A549 (cell line): ENCODE measurements at regions not wholly inside any gene's neighbourhood (a gene's known extent, or its start where the extent isn't known, plus 50 kb on each side); places are given as distances from the start of the nearest gene placed in this dataset.

Source experiments
- CBX2 ChIP-seq: fragments of 200-600 bp; sonication (generic); IDR thresholded peaks from 2 replicates; pipeline ENCODE4 v1.6.1; 2016; ENCODE audit warnings: low read depth, mild to moderate bottlenecking, borderline replicate concordance
- CHD4 ChIP-seq: fragments of 200-600 bp; sonication (generic); IDR thresholded peaks from 2 replicates; pipeline ENCODE4 v1.6.1; 2016; ENCODE audit warnings: antibody characterized with exemption, mild to moderate bottlenecking, borderline replicate concordance
- CTCF ChIP-seq: fragments of >200 bp; sonication (Bioruptor Twin); formaldehyde crosslinking; IDR thresholded peaks from 3 replicates; pipeline ENCODE4 v1.5.1; 2016
- ELK1 ChIP-seq: fragments of 150-350 bp; IDR thresholded peaks from 2 replicates; pipeline ENCODE4 v1.6.1; 2014; ENCODE audit warnings: low read depth, mild to moderate bottlenecking, low read length
- EP300 ChIP-seq, 2 experiments: fragments of >200 bp; sonication (Bioruptor Twin); formaldehyde crosslinking; IDR thresholded peaks; 2 replicates in 1 of 2; 3 replicates in 1 of 2; pipeline ENCODE4 v1.6.1; 2016 to 2017
- FOSB ChIP-seq: fragments of 250-450 bp; sonication (Bioruptor Pico); IDR thresholded peaks from 2 replicates; pipeline ENCODE4 v1.5.0; 2020; ENCODE audit warnings: mild to moderate bottlenecking, moderate library complexity
- FOSL2 ChIP-seq, 2 experiments: fragments of 450-650 bp in 1 of 2; fragments of >200 bp in 1 of 2; sonication (Bioruptor Twin) in 1 of 2; formaldehyde crosslinking; IDR thresholded peaks; 2 replicates each; pipeline versions ENCODE4 v1.5.0 to v1.6.1; 2016 to 2020; ENCODE audit warnings: mild to moderate bottlenecking in 1 of 2, moderate library complexity in 1 of 2
- HES2 ChIP-seq: fragments of >200 bp; sonication (Bioruptor Twin); formaldehyde crosslinking; IDR thresholded peaks from 2 replicates; pipeline ENCODE4 v1.6.1; 2016
- MAFK ChIP-seq: fragments of 450-650 bp; IDR thresholded peaks from 2 replicates; pipeline ENCODE4 v1.6.1; 2014; ENCODE audit not compliant: partially characterized antibody
- NR3C1 ChIP-seq: fragments of >200 bp; sonication (Bioruptor Twin); formaldehyde crosslinking; IDR thresholded peaks from 3 replicates; pipeline ENCODE4 v1.6.1; 2017
- POLR2A ChIP-seq: IDR thresholded peaks from 2 replicates; pipeline ENCODE4 v1.6.1; 2012; ENCODE audit warnings: mild to moderate bottlenecking, low read length
- RCOR1 ChIP-seq: fragments of 150-350 bp; IDR thresholded peaks from 2 replicates; pipeline ENCODE4 v1.6.1; 2014; ENCODE audit warnings: antibody characterized with exemption, low read length, low read depth
- SREBF2 ChIP-seq: fragments of 450-650 bp; IDR thresholded peaks from 2 replicates; pipeline ENCODE4 v1.6.1; 2014; ENCODE audit warnings: mild to moderate bottlenecking, moderate library complexity
- ZFP36 ChIP-seq: fragments of 450-650 bp; IDR thresholded peaks from 2 replicates; pipeline ENCODE4 v1.6.1; 2014; ENCODE audit warnings: borderline replicate concordance; ENCODE audit not compliant: partially characterized antibody

GRCh38 chr6:104159045-104159618 lies 700.6 kb downstream of the HACE1 start:
- TF ChIP-seq RCOR1 = no peak
- TF ChIP-seq POLR2A = no peak
- TF ChIP-seq CTCF = no peak
- no peak for TF ChIP-seq EP300 (IDR thresholded peaks at IDR 0.05)
- no peak for TF ChIP-seq ELK1
- TF ChIP-seq FOSB = no peak
- TF ChIP-seq HES2 = no peak
- TF ChIP-seq FOSL2 (IDR thresholded peaks at IDR 0.05) = no peak
- TF ChIP-seq FOSL2 (CRISPR knock-in tag; IDR thresholded peaks at IDR 0.05) = no peak
- TF ChIP-seq ZFP36 = no peak
- no peak for TF ChIP-seq CHD4
- no peak for TF ChIP-seq NR3C1
- TF ChIP-seq CBX2 = no peak
- TF ChIP-seq SREBF2 = no peak
- TF ChIP-seq MAFK = no peak
